Amygdala (tissue), 56 donors: ENCODE measurements at regions not wholly inside any gene's neighbourhood (a gene's known extent, or its start where the extent isn't known, plus 50 kb on each side); places are given as distances from the start of the nearest gene placed in this dataset.

Experiments used
- DNase-seq, 56 donors: peaks; one replicate each; lab custom pipeline; 2025; lab: John Stamatoyannopoulos, UW

GRCh38 chr4:23279377-23279986, 586.7 kb downstream of the GBA3 start:
- no peak for DNase-seq

DNA sequence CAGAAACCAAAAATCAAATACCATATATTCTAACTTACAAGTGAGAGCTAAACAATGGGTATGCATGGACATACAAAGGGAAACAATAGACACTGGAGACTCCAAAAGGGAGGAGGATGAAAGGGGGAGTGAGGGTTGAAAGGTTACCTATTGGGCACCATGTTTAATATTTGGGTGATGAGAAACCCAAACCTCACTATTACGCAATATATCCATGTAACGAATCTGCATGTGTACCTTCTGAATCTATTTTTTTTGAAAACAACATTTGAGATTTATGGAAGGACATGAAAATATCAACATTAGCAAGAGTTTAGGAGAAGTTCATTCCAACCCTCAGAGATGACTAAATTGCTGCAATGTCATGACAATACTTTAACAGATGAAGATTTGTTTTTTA, 586.1 kb downstream of the GBA3 start:
- DNase-seq = no peak

DNA sequence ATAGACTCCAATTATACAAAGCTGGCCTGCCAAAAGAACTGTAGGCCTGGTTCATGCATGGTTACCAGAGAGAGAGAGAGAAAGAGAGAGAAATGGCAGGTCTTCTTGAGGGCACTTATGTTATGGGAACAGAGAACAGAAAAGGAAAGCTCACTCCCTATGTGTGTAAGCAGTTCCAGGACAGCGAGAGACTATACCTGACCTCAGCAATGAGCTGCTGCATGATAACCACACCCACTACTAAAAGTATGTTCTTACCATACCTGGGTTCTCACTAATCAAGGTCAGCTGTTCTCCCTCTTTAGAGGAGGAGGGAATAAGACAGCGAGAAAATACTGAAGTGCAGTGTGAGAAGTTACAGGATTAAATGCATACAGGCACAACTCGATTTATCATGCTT, 583.3 kb downstream of the GBA3 start:
- no peak for DNase-seq

DNA sequence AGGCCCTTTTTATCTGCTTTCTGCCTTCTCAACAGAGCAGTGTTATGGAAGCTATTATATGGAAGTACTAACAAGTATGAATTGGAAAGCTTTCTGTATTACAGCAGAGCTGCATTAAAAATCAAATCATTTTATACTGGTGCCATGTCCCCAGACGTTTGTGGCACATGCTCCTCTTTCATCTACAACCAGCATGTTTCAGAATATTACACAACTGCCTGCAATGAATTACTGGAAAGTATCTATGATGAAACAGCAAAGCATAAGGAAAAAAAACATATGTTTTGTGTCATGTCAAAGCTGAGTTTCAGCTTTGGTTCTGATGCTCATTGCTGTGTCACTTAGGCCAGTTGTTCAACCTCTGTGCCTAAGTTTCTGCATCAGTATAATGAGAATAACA, 576.8 kb downstream of the GBA3 start:
- DNase-seq = no peak

DNA sequence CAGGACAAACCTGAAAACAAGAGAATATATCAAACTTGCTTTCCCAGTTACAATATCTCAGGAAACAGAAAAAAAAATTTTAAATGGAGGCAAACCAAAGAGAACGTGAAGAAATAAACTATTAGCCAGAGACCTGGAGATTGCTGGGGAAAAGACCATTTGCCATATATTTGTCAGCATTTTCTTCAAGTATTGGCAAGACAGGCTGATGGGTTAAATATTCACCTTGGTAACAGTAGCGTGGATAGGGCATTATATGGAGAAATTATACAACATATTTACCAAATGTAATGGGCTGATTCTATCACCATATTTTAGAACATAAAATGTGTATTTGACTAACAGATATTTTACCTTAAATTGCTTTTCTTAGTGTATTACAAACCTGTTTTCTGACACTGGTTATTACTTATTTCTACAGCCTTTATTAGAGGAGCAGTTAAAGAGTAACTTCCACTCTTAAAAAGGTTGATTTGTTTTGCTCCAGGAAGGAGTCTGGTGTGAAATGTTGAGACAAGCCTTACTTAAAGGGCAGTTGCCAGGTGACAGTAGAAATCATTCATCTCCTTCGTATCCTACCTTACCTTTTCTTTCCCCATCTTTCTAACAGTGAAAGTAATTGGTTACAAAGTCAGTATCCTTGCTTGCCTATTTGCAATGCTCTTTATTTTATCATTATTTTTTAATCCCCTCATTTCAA, 575.5 kb downstream of the GBA3 start:
- no peak for DNase-seq

DNA sequence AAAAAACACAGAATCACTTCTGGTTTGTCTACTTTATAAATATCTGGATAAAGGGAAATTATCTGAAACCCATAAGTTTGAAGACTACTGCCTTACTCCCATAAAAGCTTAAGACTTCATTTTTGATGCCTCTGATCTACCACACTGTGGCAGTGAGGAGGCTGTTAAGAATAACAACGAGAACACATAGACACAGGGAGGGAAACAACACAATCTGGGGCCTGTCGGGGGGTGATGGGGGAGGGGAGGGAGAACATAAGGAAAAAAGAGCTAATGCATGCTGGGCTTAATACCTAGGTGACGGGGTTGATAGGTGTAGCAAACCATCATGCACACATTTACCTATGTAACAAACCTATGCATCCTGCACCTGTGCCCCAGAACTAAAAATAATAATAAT, 573.7 kb downstream of the GBA3 start:
- DNase-seq = no peak

GRCh38 chr4:23260511-23260910, 567.8 kb downstream of the GBA3 start:
- DNase-seq = no peak

DNA sequence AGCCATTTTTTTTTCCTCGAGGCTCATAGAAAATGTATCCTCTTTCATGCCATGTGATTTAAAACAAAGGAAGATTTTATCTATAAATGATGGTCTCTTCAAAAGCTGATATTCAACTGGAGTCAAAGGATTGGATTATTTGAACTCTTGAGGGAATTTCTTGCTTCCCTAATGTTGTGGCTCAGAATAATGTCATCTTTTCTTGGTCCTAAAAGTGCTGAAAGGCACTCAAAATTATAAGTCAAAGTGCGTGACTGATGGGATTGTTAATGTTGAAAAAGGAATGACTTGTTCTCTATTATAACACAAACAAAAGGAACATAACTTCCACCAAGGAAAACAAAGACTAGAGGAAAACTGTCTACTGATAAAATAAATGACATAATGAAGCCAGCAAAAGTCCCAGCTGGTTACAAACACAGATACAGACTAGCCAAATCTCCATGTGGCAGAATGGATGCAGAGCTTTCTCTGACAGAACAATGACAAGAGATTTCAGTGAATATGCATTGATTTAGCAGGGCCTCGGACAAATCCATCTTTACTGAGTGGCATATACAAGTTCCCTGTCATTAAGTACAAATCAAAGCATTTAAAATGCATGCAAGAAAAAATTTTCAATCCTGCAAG, 552.6 kb downstream of the GBA3 start:
- peak in 1 of 56 donors; percentile 3 for DNase-seq

- no peak for DNase-seq
These were observed 550.2 kb downstream of the GBA3 start for GRCh38 chr4:23242962-23243361.

GRCh38 chr4:23241408-23241807, 548.7 kb downstream of the GBA3 start:
- DNase-seq = no peak

- no peak for DNase-seq
These were observed 546.1 kb downstream of the GBA3 start for GRCh38 chr4:23238848-23239247.

DNA sequence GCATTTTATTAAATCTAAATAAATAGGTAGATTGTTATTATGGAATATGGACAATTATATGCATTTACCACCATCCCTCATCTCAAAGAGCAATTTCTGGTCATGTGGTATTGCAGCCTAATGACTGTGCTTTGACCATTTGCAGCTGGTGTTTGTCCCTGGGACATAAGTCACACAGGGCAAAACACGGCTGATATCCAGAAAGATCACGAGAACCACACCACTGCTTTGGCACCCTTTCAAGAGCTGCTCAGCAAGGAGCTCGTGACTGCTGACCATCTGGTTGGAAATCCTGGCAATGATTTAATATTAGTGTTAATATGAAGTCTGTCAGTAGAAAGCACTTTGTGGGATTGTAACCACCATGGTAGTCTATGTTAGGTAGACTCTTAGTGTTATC, 545.0 kb downstream of the GBA3 start:
- peak in 4 of 56 donors; percentile 2 to 46 (median 12) for DNase-seq

DNA sequence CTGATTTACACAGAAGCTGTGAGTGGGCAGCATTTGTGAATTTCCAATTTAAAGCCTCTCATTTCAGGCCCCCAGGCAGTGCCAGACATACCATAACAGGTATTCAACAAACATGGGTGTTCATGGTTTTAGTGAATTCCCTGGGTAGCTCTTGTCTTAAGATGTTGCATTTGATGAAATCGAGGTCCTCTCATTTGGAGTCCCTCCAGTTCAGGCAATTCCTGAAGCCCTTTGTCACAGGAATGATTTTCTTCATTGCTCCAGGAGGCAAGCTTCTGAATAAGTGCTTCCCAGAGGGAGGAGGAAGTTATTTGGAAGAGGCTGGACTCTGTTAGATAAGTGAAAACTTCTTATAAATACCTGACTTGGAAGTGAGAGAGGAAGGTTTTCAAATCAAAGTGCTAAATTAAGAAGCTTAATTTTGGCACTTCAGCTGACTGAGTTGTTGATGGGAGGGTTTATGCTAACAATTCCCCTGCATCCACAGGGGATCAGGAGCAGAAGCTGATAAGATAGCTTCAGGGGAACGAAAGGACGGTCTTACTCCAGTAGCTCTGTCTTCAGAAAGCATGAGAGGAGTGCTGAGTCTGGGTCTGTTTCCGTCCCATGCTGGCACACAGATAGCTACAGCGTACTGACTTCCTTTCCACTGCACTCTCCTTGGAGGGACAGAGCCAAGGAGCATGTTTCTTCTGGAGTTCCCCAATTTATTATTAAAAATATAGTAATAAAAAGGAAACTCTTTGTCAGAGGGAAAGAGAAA, 543.1 kb downstream of the GBA3 start:
- peak in 1 of 56 donors; percentile 2 for DNase-seq

DNA sequence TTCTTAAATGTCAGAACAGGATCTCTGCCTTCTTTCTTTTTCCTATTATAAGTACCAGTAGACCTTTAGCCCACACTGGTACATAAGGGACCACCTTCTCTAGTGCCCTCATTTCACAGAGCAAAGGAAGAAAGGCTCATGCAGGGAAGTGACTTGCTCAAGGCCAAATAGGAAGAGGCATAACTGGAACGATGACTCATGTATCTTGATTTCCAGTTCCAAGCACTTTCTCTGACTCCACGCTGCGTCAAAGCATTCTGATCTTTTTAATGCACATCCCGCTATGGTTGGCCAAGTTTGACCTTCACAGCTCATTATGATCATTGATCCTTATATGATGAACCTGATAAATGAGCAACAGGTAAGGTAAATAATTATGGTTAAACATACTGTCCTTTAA, 542.0 kb downstream of the GBA3 start:
- no peak for DNase-seq

DNA sequence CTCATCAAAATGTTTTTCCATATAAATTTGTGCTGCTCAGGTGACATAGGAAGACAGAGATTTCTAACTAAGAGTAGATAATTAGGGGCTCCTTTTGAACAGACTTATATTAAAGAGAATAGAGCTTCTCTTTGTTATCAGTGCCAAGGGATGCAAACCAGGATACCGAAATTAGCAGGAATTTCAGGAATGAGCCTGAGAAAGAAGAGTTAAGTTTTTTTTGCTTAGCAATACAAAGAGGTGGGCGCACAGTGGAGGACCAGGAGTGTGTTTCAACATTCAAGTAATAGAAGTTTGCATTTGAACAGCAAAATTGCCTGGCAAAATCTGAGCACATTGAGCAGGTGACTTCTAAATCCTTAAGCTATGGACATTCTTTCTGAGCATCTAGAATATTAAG, 541.3 kb downstream of the GBA3 start:
- DNase-seq = no peak

DNA sequence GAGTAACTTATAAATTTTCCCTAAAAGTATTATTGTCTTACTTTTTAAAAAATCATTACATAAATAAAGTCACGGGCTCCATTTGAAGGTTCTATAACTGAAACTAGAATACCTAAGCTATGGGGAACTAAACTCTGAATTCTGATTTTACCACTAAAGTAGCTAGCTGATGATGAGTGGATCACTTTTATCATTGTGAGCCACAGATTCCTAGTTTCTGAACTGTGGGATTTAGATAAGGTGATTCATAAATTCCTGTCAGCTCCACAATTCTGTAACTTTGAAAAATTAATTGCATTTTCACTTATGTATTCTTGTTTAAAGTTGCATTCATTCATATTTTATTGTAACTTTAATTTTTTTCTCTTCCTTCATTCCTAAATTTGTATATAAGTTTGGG, 540.9 kb downstream of the GBA3 start:
- no peak for DNase-seq

GRCh38 chr4:23232987-23233386, 540.2 kb downstream of the GBA3 start:
- DNase-seq = no peak

GRCh38 chr4:23225564-23225963, 532.8 kb downstream of the GBA3 start:
- DNase-seq = no peak

- no peak for DNase-seq
These were observed 532.1 kb downstream of the GBA3 start for GRCh38 chr4:23224684-23225420.

GRCh38 chr4:23220911-23221310, 528.2 kb downstream of the GBA3 start:
- DNase-seq = no peak
